ENCODE measurements at regions not wholly inside any gene's neighbourhood (a gene's known extent, or its start where the extent isn't known, plus 50 kb on each side); places are given as distances from the start of the nearest gene placed in this dataset.

DNA sequence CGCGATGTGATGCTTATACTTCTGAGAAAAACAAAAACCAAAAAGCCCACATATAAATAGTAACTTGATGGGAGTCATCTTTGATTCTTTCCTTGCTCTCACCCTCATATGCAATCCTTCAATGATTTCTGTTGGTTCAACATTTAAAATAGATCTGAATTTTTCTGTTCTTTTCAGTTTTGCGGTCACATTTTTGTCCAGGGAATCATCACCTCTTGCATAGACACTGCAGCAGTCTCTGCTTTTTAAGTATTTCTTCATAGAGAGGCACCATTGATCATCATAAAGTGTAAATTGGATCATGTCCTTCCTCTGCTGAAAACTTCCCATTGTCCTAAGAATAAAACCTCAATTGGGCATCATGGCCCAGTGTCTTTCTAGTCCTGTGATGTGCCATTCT, 81.1 kb upstream of the SLC4A4 start:
- TF ChIP-seq, protein P1, sequence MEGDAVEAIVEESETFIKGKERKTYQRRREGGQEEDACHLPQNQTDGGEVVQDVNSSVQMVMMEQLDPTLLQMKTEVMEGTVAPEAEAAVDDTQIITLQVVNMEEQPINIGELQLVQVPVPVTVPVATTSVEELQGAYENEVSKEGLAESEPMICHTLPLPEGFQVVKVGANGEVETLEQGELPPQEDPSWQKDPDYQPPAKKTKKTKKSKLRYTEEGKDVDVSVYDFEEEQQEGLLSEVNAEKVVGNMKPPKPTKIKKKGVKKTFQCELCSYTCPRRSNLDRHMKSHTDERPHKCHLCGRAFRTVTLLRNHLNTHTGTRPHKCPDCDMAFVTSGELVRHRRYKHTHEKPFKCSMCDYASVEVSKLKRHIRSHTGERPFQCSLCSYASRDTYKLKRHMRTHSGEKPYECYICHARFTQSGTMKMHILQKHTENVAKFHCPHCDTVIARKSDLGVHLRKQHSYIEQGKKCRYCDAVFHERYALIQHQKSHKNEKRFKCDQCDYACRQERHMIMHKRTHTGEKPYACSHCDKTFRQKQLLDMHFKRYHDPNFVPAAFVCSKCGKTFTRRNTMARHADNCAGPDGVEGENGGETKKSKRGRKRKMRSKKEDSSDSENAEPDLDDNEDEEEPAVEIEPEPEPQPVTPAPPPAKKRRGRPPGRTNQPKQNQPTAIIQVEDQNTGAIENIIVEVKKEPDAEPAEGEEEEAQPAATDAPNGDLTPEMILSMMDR (IDR thresholded peaks at IDR 0.05; ENCODE audit: poor library complexity): no peak
- TF ChIP-seq EZH2 (IDR thresholded peaks at IDR 0.05; ENCODE audit: borderline replicate concordance): no peak
- TF ChIP-seq EZH2phosphoT487 (IDR thresholded peaks at IDR 0.05; ENCODE audit: low read depth, severe bottlenecking, unreplicated experiment): no peak
